H1 (cell line): ENCODE measurements at regions not wholly inside any gene's neighbourhood (a gene's known extent, or its start where the extent isn't known, plus 50 kb on each side); places are given as distances from the start of the nearest gene placed in this dataset.

Source experiments
- CTBP2 ChIP-seq: IDR thresholded peaks from 2 replicates; pipeline ENCODE4 v1.7.0; 2011; ENCODE audit warnings: borderline replicate concordance, mild to moderate bottlenecking, moderate library complexity, mixed read lengths, low read length; ENCODE audit not compliant: insufficient read depth, insufficient read length
- EP300 ChIP-seq, 2 experiments: IDR thresholded peaks; 1 replicate in 1 of 2; 2 replicates in 1 of 2; pipeline ENCODE4 v1.6.1; 2011 to 2012; ENCODE audit warnings: low read depth in 2 of 2, low read length in 2 of 2, mild to moderate bottlenecking in 2 of 2, borderline replicate concordance in 1 of 2, inconsistent platforms in 1 of 2, moderate library complexity in 1 of 2
- KDM1A ChIP-seq: fragments of 200-600, 300-600 bp; sonication (generic); IDR thresholded peaks from 2 replicates; pipeline ENCODE4 v1.7.1; 2016; ENCODE audit warnings: mild to moderate bottlenecking, low read length, borderline replicate concordance
- POLR2A ChIP-seq, 2 experiments: IDR thresholded peaks; 1 replicate in 1 of 2; 2 replicates in 1 of 2; pipeline ENCODE4 v1.6.1; 2011; ENCODE audit warnings: low read depth in 2 of 2, low read length in 2 of 2, mild to moderate bottlenecking in 2 of 2; ENCODE audit errors: control extremely low read depth in 1 of 2
- POLR2AphosphoS5 ChIP-seq: IDR thresholded peaks from 2 replicates; pipeline ENCODE4 v1.6.1; 2011; ENCODE audit warnings: low read depth, low read length
- RNF2 ChIP-seq: fragments of 200-900, 300-1000 bp; sonication (generic); IDR thresholded peaks from 2 replicates; pipeline ENCODE4 v1.7.1; 2016; ENCODE audit warnings: borderline replicate concordance, low read depth, mild to moderate bottlenecking, antibody characterized with exemption, low read length; ENCODE audit not compliant: poor library complexity, severe bottlenecking; ENCODE audit errors: missing control alignments
- SP4 ChIP-seq: IDR thresholded peaks from 2 replicates; pipeline ENCODE4 v1.6.1; 2012; ENCODE audit warnings: low read length, inconsistent platforms
- TEAD4 ChIP-seq: IDR thresholded peaks from 2 replicates; pipeline ENCODE4 v1.6.1; 2012; ENCODE audit warnings: low read depth, low read length, inconsistent platforms, mixed read lengths

DNA sequence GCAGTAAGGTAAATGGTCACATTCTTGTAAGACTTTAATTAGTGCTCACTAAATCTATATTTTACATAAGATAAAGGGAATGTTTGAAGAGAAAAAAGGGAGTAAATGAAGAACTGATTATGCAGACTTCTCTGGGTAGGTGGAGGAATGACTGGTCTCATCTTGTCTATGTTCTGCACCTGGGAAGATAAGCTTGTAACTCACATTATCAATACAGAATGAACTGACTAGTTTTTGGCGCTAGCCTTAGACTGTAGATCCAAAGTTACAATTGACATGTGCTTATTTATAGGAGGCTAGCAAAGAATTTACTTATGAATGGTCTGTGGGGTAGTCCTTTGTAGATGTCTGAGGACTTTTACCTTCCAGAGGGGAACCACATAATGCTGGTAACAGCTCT lies 214.9 kb upstream of the RAB4A start (continued):
- TF ChIP-seq EP300 (IDR thresholded peaks at IDR 0.05; ENCODE audit: borderline replicate concordance in 1 of 2, low read depth in 2 of 2, low read length in 2 of 2), result no peak
- no peak for TF ChIP-seq SP4
- no peak for TF ChIP-seq RNF2
- TF ChIP-seq POLR2AphosphoS5, result no peak
- TF ChIP-seq KDM1A, result no peak
- no peak for TF ChIP-seq CTBP2
- no peak for TF ChIP-seq POLR2A (IDR thresholded peaks at IDR 0.05; ENCODE audit: control extremely low read depth in 1 of 2, low read depth in 2 of 2, low read length in 2 of 2)
- TF ChIP-seq TEAD4, result no peak
- TF ChIP-seq, all 59 proteins: peak for 0
